Skeletal muscle satellite cell (primary cell): ENCODE measurements at regions not wholly inside any gene's neighbourhood (a gene's known extent, or its start where the extent isn't known, plus 50 kb on each side); places are given as distances from the start of the nearest gene placed in this dataset.

Experiments
- H3K27me3 ChIP-seq: 2 replicates; pipeline ENCODE4 v1.7.0; 2013; ENCODE audit warnings: low read length; ENCODE audit not compliant: control insufficient read depth, insufficient read depth
- H3K36me3 ChIP-seq: 2 replicates; pipeline ENCODE4 v1.7.0; 2013; ENCODE audit warnings: mild to moderate bottlenecking, control low read depth, low read length; ENCODE audit not compliant: insufficient read depth
- H3K4me1 ChIP-seq: 2 replicates; pipeline ENCODE4 v1.7.0; 2013; ENCODE audit warnings: low read length; ENCODE audit not compliant: control insufficient read depth, insufficient read depth
- H3K4me2 ChIP-seq: 2 replicates; pipeline ENCODE4 v1.7.0; 2013; ENCODE audit warnings: mild to moderate bottlenecking, low read length
- H3K4me3 ChIP-seq: 2 replicates; pipeline ENCODE4 v1.7.0; 2013; ENCODE audit warnings: low read length
- H3K9ac ChIP-seq: 2 replicates; pipeline ENCODE4 v1.7.0; 2013; ENCODE audit warnings: mild to moderate bottlenecking, low read depth, low read length, moderate library complexity
- H3K9me3 ChIP-seq: replicated peaks from 2 replicates; pipeline ENCODE4 v1.7.0; 2013; ENCODE audit warnings: mild to moderate bottlenecking, control low read depth, low read length

DNA sequence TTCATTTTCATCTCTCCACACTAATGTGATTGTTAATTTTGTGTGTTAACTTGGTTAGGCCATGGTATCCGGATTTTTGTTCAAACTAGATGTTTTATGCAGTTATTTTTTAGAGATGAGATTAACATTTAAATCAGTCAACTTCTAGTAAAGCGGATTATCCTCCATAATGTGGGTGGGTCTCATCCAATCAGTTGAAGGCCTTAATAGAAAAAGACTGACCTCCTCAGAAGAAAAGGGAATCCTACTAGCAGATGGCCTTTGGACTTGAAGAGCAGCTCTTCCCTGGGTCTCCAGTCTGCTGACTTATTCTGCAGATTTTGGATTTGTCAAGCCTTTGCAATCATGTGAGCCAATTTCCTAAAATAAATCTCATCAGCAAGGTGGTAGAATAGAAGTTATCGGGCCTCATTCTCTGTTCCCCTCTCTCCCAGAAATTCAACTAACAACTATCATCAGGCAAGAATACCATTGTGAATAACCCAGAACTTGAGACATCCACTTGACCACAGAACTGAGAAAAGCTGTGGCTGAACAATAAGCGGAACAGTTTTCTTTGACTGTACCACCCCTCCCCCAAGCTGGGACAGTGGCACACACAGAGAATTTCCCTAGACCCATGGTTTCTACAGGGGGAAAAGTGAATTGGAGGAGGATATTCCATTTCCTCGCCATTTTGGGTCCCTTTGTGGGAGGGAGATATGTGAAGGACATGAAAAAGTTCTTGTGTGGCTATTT lies 323.0 kb downstream of the UTRN start:
- no peak overlapping the region for H3K4me2 ChIP-seq
- no peak overlapping the region for H3K9ac ChIP-seq
- H3K4me1 ChIP-seq, result no peaks in the 10 kb centered on the region
- H3K4me3 ChIP-seq, result no peak overlapping the region
- H3K36me3 ChIP-seq, result no peaks in the 10 kb centered on the region
- H3K27me3 ChIP-seq, result no peaks in the 10 kb centered on the region
- no peaks in the 10 kb centered on the region for H3K9me3 ChIP-seq

DNA sequence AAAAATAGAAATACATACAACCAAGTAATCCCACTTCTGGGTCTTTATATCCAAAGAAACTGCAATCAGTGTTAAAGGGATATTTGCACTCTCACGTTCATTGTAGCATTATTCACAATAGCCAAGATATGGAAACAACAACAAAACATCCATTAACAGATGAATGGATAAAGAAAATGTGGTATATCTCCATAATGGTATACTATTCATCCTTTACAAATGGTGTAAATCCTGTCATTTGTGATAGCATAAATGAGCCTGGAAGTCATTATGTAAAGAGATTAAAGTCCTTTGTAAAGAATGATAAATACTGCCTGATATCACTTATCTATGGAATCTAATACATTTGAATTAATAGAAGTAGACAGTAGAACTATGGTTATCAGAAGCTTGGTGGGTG lies 327.7 kb downstream of the UTRN start:
- Histone ChIP-seq H3K27me3 (no peaks in the 10 kb centered on the region), H3K4me3 (no peak overlapping the region), H3K9ac (no peak overlapping the region), H3K4me1 (no peaks in the 10 kb centered on the region), H3K4me2 (no peak overlapping the region), H3K9me3 (no peaks in the 10 kb centered on the region), H3K36me3 (no peaks in the 10 kb centered on the region)

DNA sequence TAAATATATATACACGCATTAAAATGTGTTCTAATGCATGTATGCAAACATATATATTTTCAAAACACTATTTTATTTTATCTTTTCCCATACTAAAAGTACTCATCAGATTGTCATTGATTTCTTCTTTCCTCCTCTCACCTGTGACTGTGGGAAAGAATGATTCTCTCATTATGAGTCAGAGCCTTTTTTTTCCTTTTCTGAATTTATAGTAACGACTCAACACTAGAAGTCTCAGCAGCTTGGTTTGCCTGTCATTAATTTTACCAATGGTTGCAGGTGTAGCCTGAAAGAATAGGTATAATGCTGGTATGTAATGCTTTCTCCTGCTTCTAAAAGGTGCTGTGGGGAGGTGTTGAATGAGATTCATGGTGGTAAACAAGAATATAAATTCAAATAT lies 328.7 kb downstream of the UTRN start:
- Histone ChIP-seq H3K9ac (no peak overlapping the region), H3K4me3 (no peak overlapping the region), H3K4me2 (no peak overlapping the region), H3K4me1 (no peaks in the 10 kb centered on the region), H3K36me3 (no peaks in the 10 kb centered on the region), H3K27me3 (no peaks in the 10 kb centered on the region), H3K9me3 (no peaks in the 10 kb centered on the region)

GRCh38 chr6:144615870-144616269 lies 330.7 kb downstream of the UTRN start:
- no peaks in the 10 kb centered on the region for H3K9me3 ChIP-seq
- H3K27me3 ChIP-seq, result no peaks in the 10 kb centered on the region
- no peaks in the 10 kb centered on the region for H3K4me1 ChIP-seq
- no peak overlapping the region for H3K4me3 ChIP-seq
- H3K4me2 ChIP-seq, result no peak overlapping the region
- no peak overlapping the region for H3K9ac ChIP-seq
- no peaks in the 10 kb centered on the region for H3K36me3 ChIP-seq

GRCh38 chr6:144617191-144617590 lies 332.1 kb downstream of the UTRN start:
- no peaks in the 10 kb centered on the region for H3K36me3 ChIP-seq
- H3K27me3 ChIP-seq, result no peaks in the 10 kb centered on the region
- no peak overlapping the region for H3K9ac ChIP-seq
- H3K4me2 ChIP-seq, result no peak overlapping the region
- no peaks in the 10 kb centered on the region for H3K4me1 ChIP-seq
- no peak overlapping the region for H3K4me3 ChIP-seq
- no peaks in the 10 kb centered on the region for H3K9me3 ChIP-seq

GRCh38 chr6:144617708-144618107 lies 332.6 kb downstream of the UTRN start:
- H3K36me3 ChIP-seq, result no peaks in the 10 kb centered on the region
- H3K9me3 ChIP-seq, result no peaks in the 10 kb centered on the region
- H3K4me3 ChIP-seq, result no peak overlapping the region
- no peak overlapping the region for H3K4me2 ChIP-seq
- no peaks in the 10 kb centered on the region for H3K4me1 ChIP-seq
- H3K9ac ChIP-seq, result no peak overlapping the region
- H3K27me3 ChIP-seq, result no peaks in the 10 kb centered on the region

DNA sequence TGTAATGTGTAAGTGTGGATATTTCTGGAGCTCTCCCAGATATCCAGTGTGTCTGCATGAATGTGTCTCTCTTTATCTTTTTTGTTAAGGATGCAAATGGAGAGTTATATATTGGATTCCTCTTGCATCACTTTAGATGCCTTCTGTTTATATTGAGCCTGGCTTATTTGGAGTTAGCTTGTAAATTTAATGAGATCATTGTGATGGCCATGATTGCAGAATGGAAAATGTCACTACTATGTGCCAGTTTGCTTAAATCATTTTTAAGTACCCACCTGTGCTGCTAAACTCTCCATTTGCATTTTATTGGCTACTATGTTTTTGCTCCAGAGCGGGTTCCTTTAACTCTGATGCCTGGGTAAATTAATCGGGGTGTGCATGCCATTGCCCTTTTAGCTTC lies 334.8 kb downstream of the UTRN start:
- H3K27me3 ChIP-seq, result no peaks in the 10 kb centered on the region
- no peaks in the 10 kb centered on the region for H3K36me3 ChIP-seq
- no peak overlapping the region for H3K9ac ChIP-seq
- H3K4me2 ChIP-seq, result no peak overlapping the region
- no peak overlapping the region for H3K4me3 ChIP-seq
- no peaks in the 10 kb centered on the region for H3K9me3 ChIP-seq
- H3K4me1 ChIP-seq, result no peaks in the 10 kb centered on the region

DNA sequence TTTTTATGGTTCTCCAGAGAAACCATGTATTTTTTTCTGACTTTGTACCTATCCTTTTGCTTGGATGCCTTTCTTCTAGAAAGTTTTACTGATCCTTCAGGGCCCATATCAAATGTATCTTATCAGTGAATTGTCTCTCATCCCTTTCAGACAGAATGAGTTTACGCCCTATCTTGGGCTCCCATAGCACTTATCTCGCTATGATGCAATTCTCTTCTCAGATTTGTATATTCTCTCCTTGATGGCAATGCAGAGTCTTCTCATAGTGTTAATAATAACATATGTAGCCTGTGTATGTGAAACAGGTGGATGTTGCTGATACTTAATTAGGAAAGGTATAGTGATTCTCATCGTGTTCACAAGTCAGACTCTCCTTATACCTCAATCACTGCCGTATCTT lies 336.2 kb downstream of the UTRN start:
- H3K4me2 ChIP-seq, result no peak overlapping the region
- no peaks in the 10 kb centered on the region for H3K27me3 ChIP-seq
- H3K9me3 ChIP-seq, result no peaks in the 10 kb centered on the region
- no peaks in the 10 kb centered on the region for H3K36me3 ChIP-seq
- no peak overlapping the region for H3K9ac ChIP-seq
- H3K4me1 ChIP-seq, result no peaks in the 10 kb centered on the region
- H3K4me3 ChIP-seq, result no peak overlapping the region

GRCh38 chr6:144624246-144624645 lies 339.1 kb downstream of the UTRN start:
- H3K9ac ChIP-seq, result no peak overlapping the region
- H3K4me2 ChIP-seq, result no peak overlapping the region
- H3K9me3 ChIP-seq, result no peaks in the 10 kb centered on the region
- no peak overlapping the region for H3K4me3 ChIP-seq
- H3K36me3 ChIP-seq, result no peaks in the 10 kb centered on the region
- H3K4me1 ChIP-seq, result no peaks in the 10 kb centered on the region
- no peaks in the 10 kb centered on the region for H3K27me3 ChIP-seq

DNA sequence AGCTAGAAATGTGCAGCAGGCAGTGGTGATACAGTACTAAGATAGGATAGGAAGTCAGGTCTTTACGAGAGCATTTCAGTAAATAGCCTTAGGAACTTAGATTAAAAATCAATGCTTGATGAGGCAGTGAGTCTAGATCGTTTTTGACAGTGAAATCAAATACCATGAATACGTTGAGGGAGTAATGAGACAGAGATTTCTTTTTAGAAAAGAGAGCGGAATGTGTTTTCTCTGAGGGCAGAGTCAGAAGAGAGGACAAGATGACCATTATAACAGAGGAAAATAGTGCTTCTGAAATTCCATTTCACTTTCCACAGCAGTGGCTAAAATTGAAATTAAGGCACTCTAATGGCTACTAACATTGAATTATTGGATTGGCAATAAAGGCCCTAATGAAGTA lies 339.6 kb downstream of the UTRN start:
- H3K9me3 ChIP-seq, result no peaks in the 10 kb centered on the region
- H3K4me2 ChIP-seq, result no peak overlapping the region
- H3K36me3 ChIP-seq, result no peaks in the 10 kb centered on the region
- no peak overlapping the region for H3K4me3 ChIP-seq
- H3K27me3 ChIP-seq, result no peaks in the 10 kb centered on the region
- H3K4me1 ChIP-seq, result no peaks in the 10 kb centered on the region
- H3K9ac ChIP-seq, result no peak overlapping the region

DNA sequence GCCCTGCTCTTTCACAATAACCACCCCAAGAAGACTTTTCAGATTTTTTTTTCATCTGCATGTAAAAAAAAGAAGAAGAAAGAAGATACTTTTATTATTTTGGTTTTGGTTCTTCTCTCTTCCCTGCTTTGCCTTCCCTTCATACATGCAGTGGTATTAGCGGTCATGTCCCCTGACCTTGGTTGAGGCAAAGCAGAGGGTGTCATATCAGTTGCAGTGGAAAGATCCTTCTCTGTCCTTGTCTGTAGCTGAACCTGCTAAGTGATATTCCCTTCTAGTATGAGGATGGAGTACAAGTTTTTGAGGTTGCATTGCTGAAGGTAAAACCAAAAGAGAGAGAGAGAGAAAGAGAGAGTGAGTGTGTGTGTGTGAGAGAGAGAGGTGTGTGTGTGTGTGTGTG lies 345.7 kb downstream of the UTRN start:
- Histone ChIP-seq H3K4me3 (no peak overlapping the region), H3K9me3 (no peaks in the 10 kb centered on the region), H3K36me3 (no peaks in the 10 kb centered on the region), H3K9ac (no peak overlapping the region), H3K4me1 (peaks cover 3% of the 10 kb centered on the region), H3K4me2 (no peak overlapping the region), H3K27me3 (no peaks in the 10 kb centered on the region)

GRCh38 chr6:144632266-144632665 lies 347.1 kb downstream of the UTRN start:
- Histone ChIP-seq H3K27me3 (no peaks in the 10 kb centered on the region), H3K4me1 (peaks cover 3% of the 10 kb centered on the region), H3K9me3 (no peaks in the 10 kb centered on the region), H3K9ac (no peak overlapping the region), H3K4me2 (no peak overlapping the region), H3K4me3 (no peak overlapping the region), H3K36me3 (no peaks in the 10 kb centered on the region)
